ENCODE measurements at regions not wholly inside any gene's neighbourhood (a gene's known extent, or its start where the extent isn't known, plus 50 kb on each side); places are given as distances from the start of the nearest gene placed in this dataset.
"Not testable (repeated sequence)": the region's sequence is repeated elsewhere in the genome, so short reads cannot be mapped to it uniquely, and the experiment has no call there.

DNA sequence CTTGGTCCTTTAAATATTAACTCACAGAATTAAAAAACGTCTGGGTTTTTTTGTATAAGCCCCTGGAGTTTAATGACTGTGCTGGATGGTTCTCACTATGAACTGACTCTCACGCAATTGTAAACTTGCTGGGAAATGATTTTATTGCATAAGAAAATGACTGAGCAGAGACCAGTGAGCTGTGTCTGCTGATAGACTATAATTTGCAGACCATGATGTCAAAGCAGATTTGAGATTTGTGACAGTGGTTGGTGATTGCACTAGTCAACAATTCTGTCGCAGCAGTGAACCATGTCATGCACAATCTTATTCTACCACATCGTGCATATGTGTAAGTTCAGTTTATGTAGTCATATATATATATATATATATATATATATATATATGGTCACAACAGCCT is 85.7 kb upstream of the C9orf72 start:
- Mint-ChIP-seq H3K4me1 (no peaks in the 10 kb centered on the region), H3K4me3 (no peak overlapping the region), H3K9me3 (peaks cover 0 to 1% of the 10 kb centered on the region in 2 donors), H3K36me3 (no peaks in the 10 kb centered on the region), H3K27ac (no peak overlapping the region), H3K27me3 (peaks cover 5 to 7% of the 10 kb centered on the region in 2 donors)
- ATAC-seq (replicated peaks) (no peak), DNase-seq (no peak)

DNA sequence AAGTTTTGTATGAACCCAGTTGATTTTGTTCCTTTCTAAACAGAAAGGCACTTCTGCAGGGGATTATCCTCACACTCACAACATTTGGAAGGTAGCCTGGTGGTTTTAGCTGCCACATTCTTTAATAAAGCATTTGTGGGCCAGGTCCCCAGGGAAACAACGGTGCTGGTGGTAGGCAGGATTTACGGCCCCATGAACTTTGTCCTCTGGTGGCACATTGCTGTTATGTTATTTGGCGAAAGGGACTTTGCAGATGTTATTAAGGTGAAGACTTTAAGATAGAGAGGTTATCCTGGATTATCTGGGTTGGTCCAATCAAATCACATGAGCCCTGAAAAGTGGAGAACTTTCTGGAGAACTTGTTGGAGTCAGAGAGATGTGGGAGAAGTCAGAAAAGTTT is 86.3 kb upstream of the C9orf72 start:
- H3K4me1 Mint-ChIP-seq, result no peaks in the 10 kb centered on the region
- peaks cover 7 to 10% of the 10 kb centered on the region in 2 donors for H3K27me3 Mint-ChIP-seq
- H3K4me3 Mint-ChIP-seq, result no peak overlapping the region
- H3K27ac Mint-ChIP-seq, result no peak overlapping the region
- ATAC-seq (replicated peaks) (no peak), DNase-seq (no peak)
- H3K9me3 Mint-ChIP-seq, result peaks cover 0 to 1% of the 10 kb centered on the region in 2 donors
- no peaks in the 10 kb centered on the region for H3K36me3 Mint-ChIP-seq

DNA sequence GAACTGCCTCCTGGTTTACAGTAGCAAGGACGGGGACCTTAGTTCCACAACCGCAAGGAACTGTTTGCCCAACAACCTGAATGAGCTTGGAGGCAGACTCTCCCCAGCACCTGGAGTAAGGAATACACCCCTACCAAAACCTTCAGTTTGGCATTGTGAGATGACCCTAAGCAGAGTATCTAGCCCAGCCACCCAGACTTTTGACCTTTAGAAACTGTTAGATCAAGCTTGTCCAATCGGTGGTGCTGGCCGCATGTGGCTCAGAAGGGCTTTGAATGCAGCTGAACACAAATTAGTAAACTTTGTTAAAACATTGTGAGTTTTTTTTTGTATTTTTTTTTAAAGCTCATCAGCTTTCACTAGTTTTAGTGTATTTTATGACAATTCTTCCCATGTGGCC is 86.9 kb upstream of the C9orf72 start:
- Mint-ChIP-seq H3K4me3 (no peak overlapping the region), H3K9me3 (peaks cover 0 to 1% of the 10 kb centered on the region in 2 donors), H3K36me3 (no peaks in the 10 kb centered on the region), H3K27me3 (peaks cover 7 to 13% of the 10 kb centered on the region in 2 donors), H3K4me1 (no peaks in the 10 kb centered on the region), H3K27ac (no peak overlapping the region)
- no peak for DNase-seq
- no peak for ATAC-seq (replicated peaks)

DNA sequence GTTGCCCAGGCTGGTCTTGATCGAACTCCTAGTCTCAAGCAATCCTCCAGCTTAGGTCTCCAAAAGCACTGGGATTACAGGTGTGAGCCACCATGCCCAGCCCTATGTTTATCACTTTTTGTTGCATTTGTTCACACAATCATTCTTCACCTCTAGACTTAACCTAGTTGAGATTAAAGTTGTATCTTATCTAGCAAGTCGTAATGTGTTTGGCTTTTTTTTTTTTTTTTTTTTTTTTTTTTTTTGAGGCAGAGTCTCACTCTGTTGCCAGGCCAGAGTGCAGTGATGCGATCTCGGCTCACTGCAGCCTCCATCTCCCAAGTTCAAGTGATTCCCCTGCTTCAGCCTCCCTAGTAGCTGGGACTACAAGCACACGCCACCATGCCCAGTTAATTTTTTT is 90.2 kb upstream of the C9orf72 start:
- no peaks in the 10 kb centered on the region for H3K9me3 Mint-ChIP-seq
- no peaks in the 10 kb centered on the region for H3K36me3 Mint-ChIP-seq
- peaks cover 7 to 16% of the 10 kb centered on the region in 2 donors for H3K27me3 Mint-ChIP-seq
- no peaks in the 10 kb centered on the region for H3K4me1 Mint-ChIP-seq
- H3K4me3 Mint-ChIP-seq, result no peak overlapping the region
- DNase-seq (no peak), ATAC-seq (replicated peaks) (no peak)
- H3K27ac Mint-ChIP-seq, result no peak overlapping the region

DNA sequence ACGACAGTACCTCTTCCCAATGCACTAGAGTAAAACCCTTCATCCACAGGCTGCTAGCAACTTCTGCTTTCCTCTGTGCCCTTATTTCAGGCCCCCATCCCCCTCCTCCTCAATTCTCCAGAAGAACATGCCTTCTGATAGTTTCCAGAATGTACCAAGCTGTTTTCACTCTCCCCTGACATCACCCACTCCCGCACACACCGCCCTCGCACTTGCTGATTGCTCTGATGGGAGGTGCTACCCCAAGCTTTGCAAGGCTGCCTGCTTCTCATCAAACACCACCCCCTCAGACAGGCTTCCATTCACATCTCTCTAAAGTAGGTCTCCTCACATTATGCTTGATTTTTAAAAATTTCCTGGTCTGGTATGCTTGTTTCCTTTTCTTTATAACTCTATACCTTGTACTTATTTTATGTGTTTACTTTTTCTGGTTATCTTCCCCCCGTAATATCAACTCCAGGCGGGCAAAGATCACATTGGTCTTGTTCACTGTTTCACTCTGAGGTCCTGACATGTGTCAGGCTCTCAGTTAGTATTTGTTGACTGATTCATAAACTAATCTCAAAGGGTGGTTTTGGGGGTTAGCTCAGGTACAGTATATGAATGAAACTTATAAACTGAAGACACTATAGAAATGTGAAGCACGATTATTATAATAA is 91.0 kb upstream of the C9orf72 start:
- DNase-seq, result no peak
- no peaks in the 10 kb centered on the region for H3K4me1 Mint-ChIP-seq
- no peaks in the 10 kb centered on the region for H3K9me3 Mint-ChIP-seq
- no peaks in the 10 kb centered on the region for H3K36me3 Mint-ChIP-seq
- no peak overlapping the region for H3K4me3 Mint-ChIP-seq
- H3K27me3 Mint-ChIP-seq, result peaks cover 7 to 16% of the 10 kb centered on the region in 2 donors
- no peak for ATAC-seq (replicated peaks)
- H3K27ac Mint-ChIP-seq, result no peak overlapping the region

DNA sequence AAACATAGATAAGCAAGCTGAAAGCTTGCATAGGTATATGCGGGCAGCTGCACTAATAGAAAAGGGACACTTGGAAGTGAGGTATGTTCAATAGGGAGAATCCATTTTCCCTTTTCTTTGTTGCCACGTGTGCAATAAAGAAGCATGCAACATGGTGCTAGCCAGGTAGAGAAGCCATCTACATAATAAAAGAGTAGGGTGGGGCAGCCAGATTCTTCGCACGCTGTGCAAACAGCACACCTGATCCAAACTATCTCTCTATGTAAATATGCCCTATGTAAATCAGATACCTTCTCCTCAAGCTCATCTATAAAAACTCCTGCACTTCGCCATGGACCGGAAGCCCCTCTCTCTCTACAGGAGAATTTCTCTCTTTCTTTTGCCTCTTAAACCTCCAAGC is 91.9 kb upstream of the C9orf72 start:
- Mint-ChIP-seq H3K9me3 (no peaks in the 10 kb centered on the region), H3K27ac (no peak overlapping the region), H3K4me3 (no peak overlapping the region), H3K36me3 (no peaks in the 10 kb centered on the region), H3K4me1 (no peaks in the 10 kb centered on the region), H3K27me3 (peaks cover 7 to 16% of the 10 kb centered on the region in 2 donors)
- DNase-seq (no peak), ATAC-seq (replicated peaks) (no peak)

DNA sequence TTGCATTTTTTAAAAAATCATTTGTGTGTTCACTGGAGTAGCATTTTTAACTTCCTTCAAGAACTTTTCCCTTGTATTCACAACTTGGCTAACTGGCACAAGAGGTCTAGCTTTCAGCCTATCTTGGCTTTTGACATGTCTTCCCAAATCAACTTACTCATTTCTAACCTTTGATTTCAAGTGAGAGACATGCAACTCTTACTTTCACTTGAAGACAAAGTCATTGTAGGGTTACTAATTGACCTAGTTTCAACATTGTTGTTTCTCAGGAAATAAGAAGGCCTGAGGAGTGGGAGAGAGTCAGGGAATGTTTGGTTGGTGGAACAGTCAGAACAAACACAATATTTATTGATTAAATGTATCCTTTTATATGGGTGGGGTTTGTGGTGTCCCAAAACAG is 95.0 kb upstream of the C9orf72 start:
- ATAC-seq (replicated peaks) (no peak), DNase-seq (no peak)
- no peak overlapping the region for H3K27ac Mint-ChIP-seq
- H3K36me3 Mint-ChIP-seq, result no peaks in the 10 kb centered on the region
- no peaks in the 10 kb centered on the region for H3K9me3 Mint-ChIP-seq
- peaks cover 0 to 12% of the 10 kb centered on the region in 2 donors for H3K27me3 Mint-ChIP-seq
- no peak overlapping the region for H3K4me3 Mint-ChIP-seq
- no peaks in the 10 kb centered on the region for H3K4me1 Mint-ChIP-seq

DNA sequence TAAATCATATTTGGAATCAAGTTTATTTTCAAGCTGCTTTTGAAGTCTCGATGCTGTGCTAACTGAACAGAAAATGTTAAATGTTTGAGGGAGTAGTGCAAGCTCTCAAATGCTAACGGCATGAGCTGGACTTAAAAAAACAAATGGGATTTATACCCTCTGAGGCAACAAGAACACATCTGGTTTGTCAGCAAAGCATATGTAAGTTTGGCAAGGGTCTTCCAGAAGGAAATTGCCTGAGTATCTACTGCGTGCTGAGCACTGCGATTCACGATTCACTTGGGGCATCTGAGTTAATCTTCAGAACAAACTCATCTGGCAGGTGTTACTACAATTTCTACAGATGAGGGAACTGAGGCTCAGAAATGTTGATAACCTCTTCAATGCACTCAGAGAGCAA is 98.4 kb upstream of the C9orf72 start:
- Mint-ChIP-seq H3K27me3 (peaks cover 0 to 4% of the 10 kb centered on the region in 2 donors), H3K9me3 (no peaks in the 10 kb centered on the region), H3K4me3 (no peak overlapping the region), H3K36me3 (no peaks in the 10 kb centered on the region), H3K27ac (no peak overlapping the region), H3K4me1 (no peaks in the 10 kb centered on the region)
- ATAC-seq (replicated peaks) (no peak), DNase-seq (no peak)

DNA sequence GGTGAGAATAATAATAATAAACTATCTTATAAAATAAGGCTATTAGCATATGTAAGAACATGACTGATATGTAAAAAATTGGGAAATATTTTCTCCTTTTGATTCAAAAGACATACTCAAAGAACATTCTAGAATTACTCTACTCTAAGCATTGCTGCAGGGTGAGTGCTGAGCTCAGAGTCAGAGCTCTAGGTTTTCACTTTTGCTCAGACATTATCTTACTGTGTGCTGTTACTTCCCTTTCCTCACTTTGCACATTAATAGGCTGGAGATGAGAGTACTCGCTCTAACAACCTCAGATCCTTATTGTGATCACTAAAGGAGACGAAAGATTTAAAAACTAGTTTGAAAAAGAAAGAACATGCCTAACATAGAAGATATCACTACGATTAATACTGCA is 99.4 kb upstream of the C9orf72 start:
- H3K4me3 Mint-ChIP-seq, result no peak overlapping the region
- no peaks in the 10 kb centered on the region for H3K36me3 Mint-ChIP-seq
- no peaks in the 10 kb centered on the region for H3K4me1 Mint-ChIP-seq
- DNase-seq (no peak), ATAC-seq (replicated peaks) (no peak)
- H3K9me3 Mint-ChIP-seq, result no peaks in the 10 kb centered on the region
- no peak overlapping the region for H3K27ac Mint-ChIP-seq
- H3K27me3 Mint-ChIP-seq, result peaks cover 0 to 4% of the 10 kb centered on the region in 2 donors

DNA sequence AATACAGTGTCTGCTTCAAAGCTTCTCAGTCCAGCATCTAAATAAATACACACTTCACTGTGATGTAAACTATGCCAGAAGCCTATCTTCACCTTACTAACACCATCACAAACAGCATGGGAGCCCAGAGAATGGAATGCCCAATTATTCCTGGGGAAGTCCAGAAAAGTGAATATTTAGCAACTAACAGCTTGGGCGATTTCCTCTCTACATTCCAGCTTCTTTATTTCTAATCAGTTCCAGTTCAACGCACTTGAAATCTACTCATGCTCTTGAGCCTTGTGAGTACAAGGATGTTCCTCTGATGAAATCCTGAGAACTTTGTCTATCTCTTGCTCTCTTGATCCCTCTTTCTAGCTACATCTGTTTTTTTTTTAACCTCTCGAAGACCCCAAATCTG is 100.4 kb upstream of the C9orf72 start:
- H3K27ac Mint-ChIP-seq, result no peak overlapping the region

DNA sequence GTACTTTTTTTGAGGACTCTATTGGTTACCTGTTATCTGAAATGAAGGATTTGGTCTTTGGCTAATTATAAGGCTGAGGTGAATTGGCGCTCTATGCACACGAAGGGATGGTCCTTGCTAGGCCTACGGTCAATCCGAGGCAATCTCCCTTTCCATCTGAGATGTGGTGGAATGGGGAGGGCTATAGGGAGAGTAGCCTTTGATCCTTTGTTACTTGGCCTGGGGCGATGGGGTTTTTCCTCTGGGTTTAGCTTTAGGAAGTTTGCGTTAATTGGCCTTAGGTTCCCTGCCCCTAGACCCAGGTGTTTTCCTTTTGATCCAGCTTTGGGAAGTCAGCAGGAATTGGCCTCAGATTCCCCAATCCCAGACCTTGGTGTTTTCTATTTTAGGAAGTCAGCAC is 102.1 kb upstream of the C9orf72 start:
- H3K4me1 Mint-ChIP-seq, result no peaks in the 10 kb centered on the region
- H3K4me3 Mint-ChIP-seq, result no peak overlapping the region
- no peak overlapping the region for H3K27ac Mint-ChIP-seq
- H3K36me3 Mint-ChIP-seq, result no peaks in the 10 kb centered on the region
- no peak for DNase-seq
- no peaks in the 10 kb centered on the region for H3K9me3 Mint-ChIP-seq
- peaks cover 0 to 4% of the 10 kb centered on the region in 2 donors for H3K27me3 Mint-ChIP-seq
- ATAC-seq (replicated peaks), result no peak

More for the DNA sequence above, 100.4 kb upstream of the C9orf72 start:
- no peaks in the 10 kb centered on the region for H3K9me3 Mint-ChIP-seq
- H3K4me3 Mint-ChIP-seq, result no peak overlapping the region
- DNase-seq (no peak), ATAC-seq (replicated peaks) (no peak)
- H3K36me3 Mint-ChIP-seq, result no peaks in the 10 kb centered on the region
- peaks cover 0 to 4% of the 10 kb centered on the region in 2 donors for H3K27me3 Mint-ChIP-seq
- no peaks in the 10 kb centered on the region for H3K4me1 Mint-ChIP-seq

DNA sequence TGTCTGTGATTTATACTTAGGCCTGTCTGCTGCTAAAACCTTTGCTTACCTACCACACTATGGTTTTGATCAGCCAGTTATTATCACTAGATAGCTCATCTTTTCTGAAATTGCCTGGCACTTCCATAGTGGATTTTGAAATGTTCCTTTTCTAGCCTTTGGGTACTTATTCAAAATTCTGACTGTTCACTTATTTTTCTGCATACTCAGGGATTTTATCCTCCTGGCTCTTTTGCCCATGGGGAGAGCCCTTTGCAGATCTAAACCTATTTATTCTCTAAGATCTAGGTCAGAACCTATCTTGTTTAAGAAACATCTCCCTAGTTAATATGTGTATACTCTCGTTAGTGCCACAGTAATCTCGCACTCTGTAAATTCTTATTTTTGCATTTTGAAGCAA is 103.5 kb upstream of the C9orf72 start:
- H3K4me3 Mint-ChIP-seq, result no peak overlapping the region
- DNase-seq (no peak), ATAC-seq (replicated peaks) (no peak)
- no peaks in the 10 kb centered on the region for H3K4me1 Mint-ChIP-seq
- no peaks in the 10 kb centered on the region for H3K9me3 Mint-ChIP-seq
- H3K36me3 Mint-ChIP-seq, result no peaks in the 10 kb centered on the region
- no peak overlapping the region for H3K27ac Mint-ChIP-seq
- peaks cover 0 to 4% of the 10 kb centered on the region in 2 donors for H3K27me3 Mint-ChIP-seq

DNA sequence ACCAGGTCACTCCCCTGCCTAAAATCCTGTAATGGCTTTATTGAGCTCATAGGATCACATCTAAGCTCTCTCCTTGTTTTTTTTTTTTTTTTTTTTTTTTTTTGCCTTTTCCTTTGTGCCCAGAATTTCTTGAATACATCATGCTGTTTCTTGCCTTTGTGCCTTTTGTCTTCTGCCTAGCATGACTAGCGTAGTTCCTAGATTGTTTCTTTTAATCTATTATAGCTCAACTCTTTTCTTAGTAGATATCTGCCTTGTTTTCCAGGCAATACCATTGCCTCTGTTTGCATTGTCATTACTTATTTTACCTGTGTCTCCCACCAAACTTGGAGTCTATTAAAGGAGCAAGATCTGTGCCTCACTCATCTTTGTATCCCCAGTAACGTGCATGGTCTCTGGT is 106.1 kb upstream of the C9orf72 start:
- ATAC-seq (replicated peaks), result no peak
- Mint-ChIP-seq H3K36me3 (no peaks in the 10 kb centered on the region), H3K4me1 (no peaks in the 10 kb centered on the region), H3K27me3 (peaks cover 5% of the 10 kb centered on the region in 2 donors), H3K27ac (no peak overlapping the region), H3K9me3 (no peaks in the 10 kb centered on the region), H3K4me3 (no peak overlapping the region)
- DNase-seq, result no peak

DNA sequence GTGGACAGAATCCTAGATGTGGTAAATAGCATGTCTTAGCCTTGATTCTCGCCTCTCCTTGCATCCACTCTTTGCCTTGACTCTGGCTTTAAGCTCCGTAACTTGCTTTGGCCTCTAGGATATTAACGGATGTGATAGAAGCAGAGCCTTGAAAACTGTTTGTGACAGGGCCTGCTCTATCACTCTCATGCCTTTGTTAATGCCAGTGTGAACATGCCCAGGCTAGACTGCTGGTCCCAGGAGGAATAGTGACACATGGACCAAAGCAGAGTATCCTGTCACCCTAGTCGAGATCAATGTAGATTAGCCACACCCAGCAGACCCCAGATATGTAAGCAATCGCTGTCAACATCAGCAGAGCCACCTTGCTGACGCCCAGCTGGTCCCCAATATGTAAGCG is 109.9 kb upstream of the C9orf72 start:
- H3K36me3 Mint-ChIP-seq, result no peaks in the 10 kb centered on the region
- peaks cover 5% of the 10 kb centered on the region in 2 donors for H3K27me3 Mint-ChIP-seq
- no peak overlapping the region for H3K4me3 Mint-ChIP-seq
- H3K4me1 Mint-ChIP-seq, result no peaks in the 10 kb centered on the region
- no peak for DNase-seq
- H3K9me3 Mint-ChIP-seq, result no peaks in the 10 kb centered on the region
- no peak overlapping the region for H3K27ac Mint-ChIP-seq
- no peak for ATAC-seq (replicated peaks)

DNA sequence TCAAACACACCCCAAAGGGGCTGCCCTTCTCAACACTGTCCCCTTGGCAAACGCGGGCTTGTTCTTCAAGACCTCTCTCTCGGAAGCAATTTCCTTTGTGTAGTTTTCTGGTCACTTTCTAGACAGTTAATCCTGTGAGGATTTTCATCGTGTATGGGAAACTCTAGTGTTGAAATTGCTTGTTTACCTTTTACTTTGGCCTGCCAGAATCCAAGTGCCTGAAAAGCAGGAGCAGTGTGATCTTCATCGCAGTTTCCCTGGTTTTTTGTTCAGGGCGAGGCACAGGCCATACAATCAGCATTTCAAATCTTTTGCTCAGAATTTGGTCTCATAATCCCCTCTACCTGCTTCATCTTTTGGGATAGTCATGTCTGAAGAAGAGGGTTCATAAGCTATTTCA is 115.7 kb upstream of the C9orf72 start:
- Mint-ChIP-seq H3K27me3 (peaks cover 0 to 5% of the 10 kb centered on the region in 2 donors), H3K36me3 (no peaks in the 10 kb centered on the region), H3K4me3 (no peak overlapping the region), H3K4me1 (no peaks in the 10 kb centered on the region), H3K9me3 (no peaks in the 10 kb centered on the region), H3K27ac (no peak overlapping the region)
- ATAC-seq (replicated peaks), result no peak
- no peak for DNase-seq

DNA sequence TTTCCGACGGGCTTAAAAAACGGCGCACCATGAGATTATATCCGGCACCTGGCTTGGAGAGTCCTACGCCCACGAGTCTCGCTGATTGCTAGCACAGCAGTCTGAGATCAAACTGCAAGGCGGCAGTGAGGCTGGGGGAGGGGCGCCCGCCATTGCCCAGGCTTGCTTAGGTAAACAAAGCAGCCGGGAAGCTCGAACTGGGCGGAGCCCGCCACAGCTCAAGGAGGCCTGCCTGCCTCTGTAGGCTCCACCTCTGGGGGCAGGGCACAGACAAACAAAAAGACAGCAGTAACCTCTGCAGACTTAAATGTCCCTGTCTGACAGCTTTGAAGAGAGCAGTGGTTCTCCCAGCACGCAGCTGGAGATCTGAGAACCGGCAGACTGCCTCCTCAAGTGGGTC is 117.5 kb upstream of the C9orf72 start:
- not testable (repeated sequence) for H3K9me3 Mint-ChIP-seq; H3K36me3 Mint-ChIP-seq; ATAC-seq (replicated peaks); H3K4me1 Mint-ChIP-seq; H3K27ac Mint-ChIP-seq; H3K4me3 Mint-ChIP-seq; H3K27me3 Mint-ChIP-seq; DNase-seq
